ENCODE measurements at regions not wholly inside any gene's neighbourhood (a gene's known extent, or its start where the extent isn't known, plus 50 kb on each side); places are given as distances from the start of the nearest gene placed in this dataset.

DNA sequence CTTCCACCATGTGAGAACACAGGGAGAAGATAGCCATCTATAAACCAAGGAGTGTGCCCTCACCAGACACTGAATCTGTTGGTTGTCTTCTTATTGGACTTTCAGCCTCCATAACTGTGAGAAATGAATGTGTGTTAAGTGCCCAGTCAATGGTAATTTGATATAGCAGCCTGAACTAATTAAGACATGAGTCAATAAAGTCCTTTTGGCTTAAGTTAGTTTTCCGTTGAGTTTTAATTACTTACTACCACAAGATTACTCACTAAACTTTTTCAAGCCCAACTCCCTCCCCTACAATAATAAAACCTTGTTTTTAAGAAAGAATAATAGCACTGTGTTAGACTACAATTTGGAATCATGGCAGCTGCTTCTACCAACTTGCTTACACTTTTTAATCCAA, 324.2 kb downstream of the PCDH19 start:
- TF ChIP-seq CTCF (conservative IDR thresholded peaks at IDR 0.05 in 1 of 2, IDR thresholded peaks at IDR 0.05 in 1 of 2; ENCODE audit: extremely low read depth in 1 of 2, insufficient read depth in 1 of 2, low read depth in 1 of 2, low read length in 2 of 2): no peak
- no peak for TF ChIP-seq EZH2 (IDR thresholded peaks at IDR 0.05; ENCODE audit: borderline replicate concordance, low read length)

Measured in mammary epithelial cell (primary cell).